Neural cell (in vitro differentiated cells): ENCODE measurements at regions not wholly inside any gene's neighbourhood (a gene's known extent, or its start where the extent isn't known, plus 50 kb on each side); places are given as distances from the start of the nearest gene placed in this dataset.

Experiments
- H2AFZ ChIP-seq: fragments of 200-600, 300-800 bp; sonication (generic), shearing (Covaris generic); 2 replicates; pipeline ENCODE4 v1.6.0; 2014; ENCODE audit warnings: low read depth, mild to moderate bottlenecking, antibody characterized with exemption, low read length, moderate library complexity
- H3F3A ChIP-seq: fragments of 200-600 bp; shearing (Covaris generic); 2 replicates; pipeline ENCODE4 v1.6.1; 2016; ENCODE audit warnings: mild to moderate bottlenecking, moderate library complexity, mixed read lengths, antibody characterized with exemption, low read length; ENCODE audit not compliant: insufficient read depth, poor library complexity, severe bottlenecking
- H3K27ac ChIP-seq: fragments of 200-600, 300-800 bp; sonication (generic), shearing (Covaris generic); 2 replicates; pipeline ENCODE4 v1.5.1; 2014; ENCODE audit warnings: mild to moderate bottlenecking, low read length, moderate library complexity
- H3K27me3 ChIP-seq: fragments of 300-800, 200-600 bp; sonication (generic), shearing (Covaris generic); 2 replicates; pipeline ENCODE4 v1.6.0; 2014; ENCODE audit warnings: mild to moderate bottlenecking, low read depth, low read length, moderate library complexity; ENCODE audit not compliant: insufficient read depth
- H3K36me3 ChIP-seq: fragments of 300-800, 200-600 bp; sonication (generic), shearing (Covaris generic); 2 replicates; pipeline ENCODE4 v1.5.1; 2014; ENCODE audit warnings: mild to moderate bottlenecking, antibody characterized with exemption, low read length, moderate library complexity; ENCODE audit not compliant: insufficient read depth
- H3K4me2 ChIP-seq: fragments of 300-800, 200-600 bp; sonication (generic), shearing (Covaris generic); 2 replicates; pipeline ENCODE4 v1.6.0; 2014; ENCODE audit warnings: mild to moderate bottlenecking, low read length
- H3K4me3 ChIP-seq: fragments of 300-800, 200-600 bp; sonication (generic), shearing (Covaris generic); 2 replicates; pipeline ENCODE4 v1.5.1; 2014; ENCODE audit warnings: mild to moderate bottlenecking, low read length, moderate library complexity
- H3K79me2 ChIP-seq: fragments of 200-600 bp; shearing (Covaris generic); replicated peaks from 2 replicates; pipeline ENCODE4 v1.6.0; 2014; ENCODE audit warnings: mild to moderate bottlenecking, low read length, moderate library complexity; ENCODE audit not compliant: insufficient read depth
- H3K9ac ChIP-seq: fragments of 300-800, 200-600 bp; sonication (generic), shearing (Covaris generic); 2 replicates; pipeline ENCODE4 v1.6.1; 2016; ENCODE audit warnings: mild to moderate bottlenecking, low read length, mixed read lengths
- H3K9me2 ChIP-seq: fragments of 200-600 bp; shearing (Covaris generic); 2 replicates; pipeline ENCODE4 v1.6.1; 2016; ENCODE audit warnings: mild to moderate bottlenecking, low read length, mixed read lengths; ENCODE audit not compliant: insufficient read depth
- H3K9me3 ChIP-seq: fragments of 200-600, 300-800 bp; sonication (generic), shearing (Covaris generic); 2 replicates; pipeline ENCODE4 v1.6.1; 2016; ENCODE audit warnings: mild to moderate bottlenecking, mixed run types, low read length, moderate library complexity, mixed read lengths
- H4K20me1 ChIP-seq: fragments of 200-600 bp; shearing (Covaris generic); 2 replicates; pipeline ENCODE4 v1.6.1; 2016; ENCODE audit warnings: mild to moderate bottlenecking, mixed run types; ENCODE audit not compliant: insufficient read depth
- EP300 ChIP-seq: fragments of 450-650 bp; conservative IDR thresholded peaks from 2 replicates; pipeline ENCODE4 v1.6.1; 2014; ENCODE audit warnings: antibody characterized with exemption, mild to moderate bottlenecking, moderate library complexity; ENCODE audit not compliant: poor library complexity, severe bottlenecking
- EZH2 ChIP-seq: fragments of 200-600, 300-800 bp; shearing (Covaris generic), sonication (generic); IDR thresholded peaks from 2 replicates; pipeline ENCODE4 v1.6.1; 2014; ENCODE audit warnings: antibody characterized with exemption, low read length, borderline replicate concordance, mild to moderate bottlenecking; ENCODE audit not compliant: insufficient read depth, poor library complexity, severe bottlenecking
- MXI1 ChIP-seq: fragments of 450-650 bp; conservative IDR thresholded peaks from 2 replicates; pipeline ENCODE4 v1.6.1; 2014; ENCODE audit warnings: antibody characterized with exemption, mild to moderate bottlenecking; ENCODE audit not compliant: poor library complexity, severe bottlenecking
- POLR2AphosphoS5 ChIP-seq: IDR thresholded peaks from 2 replicates; pipeline ENCODE4 v1.6.1; 2012
- RAD21 ChIP-seq: fragments of 450-650 bp; conservative IDR thresholded peaks from 2 replicates; pipeline ENCODE4 v1.6.1; 2014; ENCODE audit warnings: antibody characterized with exemption, mild to moderate bottlenecking, moderate library complexity
- SMC3 ChIP-seq: fragments of 450-650 bp; conservative IDR thresholded peaks from 2 replicates; pipeline ENCODE4 v1.6.1; 2014; ENCODE audit warnings: antibody characterized with exemption, mild to moderate bottlenecking, moderate library complexity; ENCODE audit not compliant: poor library complexity
- TAF1 ChIP-seq: IDR thresholded peaks from 2 replicates; pipeline ENCODE4 v1.6.1; 2012; ENCODE audit warnings: low read depth
- TF ChIP-seq, protein P1 (sequence below): IDR thresholded peaks from 2 replicates; pipeline ENCODE4 v1.6.1; 2012; ENCODE audit warnings: borderline replicate concordance
- TF ChIP-seq, protein P2 (sequence below): fragments of 450-650 bp; IDR thresholded peaks from 2 replicates; pipeline ENCODE4 v1.5.1; 2014; ENCODE audit warnings: antibody characterized with exemption, mild to moderate bottlenecking, moderate library complexity; ENCODE audit not compliant: poor library complexity, severe bottlenecking

DNA sequence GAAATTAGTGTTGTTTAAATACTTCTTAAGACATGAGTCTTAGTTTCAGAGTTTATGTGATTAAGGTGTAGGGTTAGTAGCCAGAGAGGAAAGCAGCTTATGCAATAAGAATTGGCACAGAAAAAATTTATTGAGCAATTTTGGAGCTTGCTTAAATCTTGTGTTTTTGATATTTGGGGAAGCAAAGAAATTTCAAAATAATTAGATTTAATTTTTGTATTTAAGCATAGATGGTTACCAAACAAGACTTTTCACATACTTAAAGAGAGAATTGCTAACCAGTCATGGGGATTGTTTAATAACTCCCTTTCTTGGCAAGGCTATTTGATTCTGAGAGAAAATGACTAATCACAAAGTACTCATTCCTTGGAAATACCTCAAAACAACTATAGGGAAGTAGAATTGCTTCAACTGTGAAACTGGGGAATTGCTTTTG lies 202.0 kb upstream of the GRID2 start:
- Histone ChIP-seq H3K4me2 (no peak overlapping the region), H3K9me3 (no peaks in the 10 kb centered on the region), H3K4me3 (no peak overlapping the region), H3K79me2 (no peaks in the 10 kb centered on the region), H3K36me3 (no peaks in the 10 kb centered on the region), H3K27me3 (no peaks in the 10 kb centered on the region), H3K27ac (no peak overlapping the region), H4K20me1 (no peaks in the 10 kb centered on the region), H3F3A (no peaks in the 10 kb centered on the region), H2AFZ (no peak overlapping the region), H3K9ac (no peak overlapping the region), H3K9me2 (no peaks in the 10 kb centered on the region)
- TF ChIP-seq POLR2AphosphoS5 = no peak

DNA sequence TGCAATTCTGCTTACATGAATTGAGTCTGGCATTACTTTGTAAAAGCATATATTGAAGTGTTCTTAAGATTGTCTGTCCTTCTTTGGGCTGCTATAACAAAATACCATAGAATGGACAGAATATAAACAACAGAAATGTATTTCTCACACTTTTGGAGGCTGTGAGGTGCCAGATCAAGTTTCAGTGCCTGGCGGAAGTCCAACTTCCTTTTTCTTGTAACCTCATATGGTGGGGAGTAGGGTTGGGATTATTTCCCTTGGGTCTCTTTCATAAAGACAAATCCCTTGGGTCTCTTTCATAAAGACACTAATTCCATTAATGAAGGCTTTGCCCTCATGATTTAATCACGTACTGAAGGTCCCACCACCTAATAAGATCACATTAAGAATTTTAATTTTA lies 199.3 kb upstream of the GRID2 start:
- Histone ChIP-seq H3F3A (no peaks in the 10 kb centered on the region), H4K20me1 (no peaks in the 10 kb centered on the region), H3K4me3 (no peak overlapping the region), H3K27me3 (no peaks in the 10 kb centered on the region), H3K9me3 (no peaks in the 10 kb centered on the region), H3K36me3 (no peaks in the 10 kb centered on the region), H3K79me2 (no peaks in the 10 kb centered on the region), H3K9me2 (no peaks in the 10 kb centered on the region), H3K4me2 (no peak overlapping the region), H2AFZ (no peak overlapping the region), H3K27ac (no peak overlapping the region), H3K9ac (no peak overlapping the region)
- TF ChIP-seq SMC3 = no peak
- TF ChIP-seq, protein P1, sequence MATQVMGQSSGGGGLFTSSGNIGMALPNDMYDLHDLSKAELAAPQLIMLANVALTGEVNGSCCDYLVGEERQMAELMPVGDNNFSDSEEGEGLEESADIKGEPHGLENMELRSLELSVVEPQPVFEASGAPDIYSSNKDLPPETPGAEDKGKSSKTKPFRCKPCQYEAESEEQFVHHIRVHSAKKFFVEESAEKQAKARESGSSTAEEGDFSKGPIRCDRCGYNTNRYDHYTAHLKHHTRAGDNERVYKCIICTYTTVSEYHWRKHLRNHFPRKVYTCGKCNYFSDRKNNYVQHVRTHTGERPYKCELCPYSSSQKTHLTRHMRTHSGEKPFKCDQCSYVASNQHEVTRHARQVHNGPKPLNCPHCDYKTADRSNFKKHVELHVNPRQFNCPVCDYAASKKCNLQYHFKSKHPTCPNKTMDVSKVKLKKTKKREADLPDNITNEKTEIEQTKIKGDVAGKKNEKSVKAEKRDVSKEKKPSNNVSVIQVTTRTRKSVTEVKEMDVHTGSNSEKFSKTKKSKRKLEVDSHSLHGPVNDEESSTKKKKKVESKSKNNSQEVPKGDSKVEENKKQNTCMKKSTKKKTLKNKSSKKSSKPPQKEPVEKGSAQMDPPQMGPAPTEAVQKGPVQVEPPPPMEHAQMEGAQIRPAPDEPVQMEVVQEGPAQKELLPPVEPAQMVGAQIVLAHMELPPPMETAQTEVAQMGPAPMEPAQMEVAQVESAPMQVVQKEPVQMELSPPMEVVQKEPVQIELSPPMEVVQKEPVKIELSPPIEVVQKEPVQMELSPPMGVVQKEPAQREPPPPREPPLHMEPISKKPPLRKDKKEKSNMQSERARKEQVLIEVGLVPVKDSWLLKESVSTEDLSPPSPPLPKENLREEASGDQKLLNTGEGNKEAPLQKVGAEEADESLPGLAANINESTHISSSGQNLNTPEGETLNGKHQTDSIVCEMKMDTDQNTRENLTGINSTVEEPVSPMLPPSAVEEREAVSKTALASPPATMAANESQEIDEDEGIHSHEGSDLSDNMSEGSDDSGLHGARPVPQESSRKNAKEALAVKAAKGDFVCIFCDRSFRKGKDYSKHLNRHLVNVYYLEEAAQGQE = no peak
- TF ChIP-seq MXI1 = no peak
- TF ChIP-seq, protein P2, sequence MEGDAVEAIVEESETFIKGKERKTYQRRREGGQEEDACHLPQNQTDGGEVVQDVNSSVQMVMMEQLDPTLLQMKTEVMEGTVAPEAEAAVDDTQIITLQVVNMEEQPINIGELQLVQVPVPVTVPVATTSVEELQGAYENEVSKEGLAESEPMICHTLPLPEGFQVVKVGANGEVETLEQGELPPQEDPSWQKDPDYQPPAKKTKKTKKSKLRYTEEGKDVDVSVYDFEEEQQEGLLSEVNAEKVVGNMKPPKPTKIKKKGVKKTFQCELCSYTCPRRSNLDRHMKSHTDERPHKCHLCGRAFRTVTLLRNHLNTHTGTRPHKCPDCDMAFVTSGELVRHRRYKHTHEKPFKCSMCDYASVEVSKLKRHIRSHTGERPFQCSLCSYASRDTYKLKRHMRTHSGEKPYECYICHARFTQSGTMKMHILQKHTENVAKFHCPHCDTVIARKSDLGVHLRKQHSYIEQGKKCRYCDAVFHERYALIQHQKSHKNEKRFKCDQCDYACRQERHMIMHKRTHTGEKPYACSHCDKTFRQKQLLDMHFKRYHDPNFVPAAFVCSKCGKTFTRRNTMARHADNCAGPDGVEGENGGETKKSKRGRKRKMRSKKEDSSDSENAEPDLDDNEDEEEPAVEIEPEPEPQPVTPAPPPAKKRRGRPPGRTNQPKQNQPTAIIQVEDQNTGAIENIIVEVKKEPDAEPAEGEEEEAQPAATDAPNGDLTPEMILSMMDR = no peak
- TF ChIP-seq RAD21 = no peak
- no peak for TF ChIP-seq TAF1
- no peak for TF ChIP-seq EP300
- TF ChIP-seq POLR2AphosphoS5 = no peak
- no peak for TF ChIP-seq EZH2

DNA sequence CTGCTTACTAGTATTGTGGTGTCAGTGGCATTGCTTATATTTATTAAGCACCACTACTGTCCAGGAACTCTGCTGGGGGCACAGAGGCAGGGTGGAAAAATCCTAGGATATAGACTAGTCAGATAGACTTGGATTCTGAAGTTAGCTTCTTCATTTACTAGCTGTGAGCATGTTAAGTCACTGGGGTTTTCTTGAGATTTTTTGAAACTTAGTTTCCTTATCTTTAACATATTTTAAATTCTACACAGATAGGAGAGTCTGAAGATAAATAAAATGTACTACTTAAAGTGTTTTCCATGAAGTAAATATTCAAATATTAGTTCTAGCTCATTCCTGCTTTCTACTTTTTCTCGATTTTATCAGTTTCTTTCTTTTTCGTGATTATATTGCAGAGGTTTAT lies 196.9 kb upstream of the GRID2 start:
- no peaks in the 10 kb centered on the region for H3K27me3 ChIP-seq
- no peaks in the 10 kb centered on the region for H3K9me3 ChIP-seq
- no peak for TF ChIP-seq SMC3
- no peak for TF ChIP-seq MXI1
- TF ChIP-seq TAF1 = no peak
- TF ChIP-seq EZH2 = no peak
- TF ChIP-seq POLR2AphosphoS5 = no peak
- no peak for TF ChIP-seq RAD21
- TF ChIP-seq, protein P2 = no peak
- no peak for TF ChIP-seq EP300
- TF ChIP-seq, protein P1 = no peak
- H2AFZ ChIP-seq = no peak overlapping the region
- no peak overlapping the region for H3K27ac ChIP-seq
- H3K9me2 ChIP-seq = no peaks in the 10 kb centered on the region
- H3K4me2 ChIP-seq = no peak overlapping the region
- no peaks in the 10 kb centered on the region for H4K20me1 ChIP-seq
- H3K79me2 ChIP-seq = no peaks in the 10 kb centered on the region
- H3K36me3 ChIP-seq = no peaks in the 10 kb centered on the region
- H3K9ac ChIP-seq = no peak overlapping the region
- no peak overlapping the region for H3K4me3 ChIP-seq
- H3F3A ChIP-seq = no peaks in the 10 kb centered on the region
